ENCODE measurements at regions not wholly inside any gene's neighbourhood (a gene's known extent, or its start where the extent isn't known, plus 50 kb on each side); places are given as distances from the start of the nearest gene placed in this dataset.
"Not testable (repeated sequence)": the region's sequence is repeated elsewhere in the genome, so short reads cannot be mapped to it uniquely, and the experiment has no call there.

GRCh38 chr4:160100316-160100715, 997.4 kb downstream of the RAPGEF2 start:
- Mint-ChIP-seq H3K36me3 (no peaks in the 10 kb centered on the region), H3K9me3 (peaks cover 7% of the 10 kb centered on the region), H3K4me1 (ENCODE audit: low read depth) (no peaks in the 10 kb centered on the region), H3K27me3 (no peaks in the 10 kb centered on the region), H3K4me3 (no peak overlapping the region), H3K27ac (no peak overlapping the region)
- ChIA-PET POLR2A (no interaction called here), CTCF (no interaction called here)
- intact Hi-C loops (cut with micrococcal nuclease) = no loop called here
- no peak for DNase-seq

GRCh38 chr4:160110891-160111290, 1008.0 kb downstream of the RAPGEF2 start:
- H3K9me3 Mint-ChIP-seq = peaks cover 27% of the 10 kb centered on the region
- intact Hi-C loops (cut with micrococcal nuclease) = no loop called here
- no peak overlapping the region for H3K4me3 Mint-ChIP-seq

GRCh38 chr4:160117686-160118085, 1014.8 kb downstream of the RAPGEF2 start:
- no peak overlapping the region for H3K4me3 Mint-ChIP-seq
- H3K9me3 Mint-ChIP-seq = peaks cover 17% of the 10 kb centered on the region
- CTCF ChIA-PET = no interaction called here
- DNase-seq = no peak
- no peaks in the 10 kb centered on the region for H3K4me1 Mint-ChIP-seq (ENCODE audit: low read depth)
- no peaks in the 10 kb centered on the region for H3K27me3 Mint-ChIP-seq
- POLR2A ChIA-PET = no interaction called here
- intact Hi-C loops (cut with micrococcal nuclease) = no loop called here
- H3K27ac Mint-ChIP-seq = no peak overlapping the region
- no peaks in the 10 kb centered on the region for H3K36me3 Mint-ChIP-seq

More at GRCh38 chr4:160110891-160111290, 1008.0 kb downstream of the RAPGEF2 start:
- DNase-seq = no peak
- ChIA-PET POLR2A (no interaction called here), CTCF (no interaction called here)
- H3K27me3 Mint-ChIP-seq = no peaks in the 10 kb centered on the region
- H3K27ac Mint-ChIP-seq = no peak overlapping the region
- no peaks in the 10 kb centered on the region for H3K36me3 Mint-ChIP-seq
- no peaks in the 10 kb centered on the region for H3K4me1 Mint-ChIP-seq (ENCODE audit: low read depth)

GRCh38 chr4:160125576-160126287, 1022.9 kb downstream of the RAPGEF2 start:
- H3K36me3 Mint-ChIP-seq; POLR2A ChIA-PET; H3K9me3 Mint-ChIP-seq; intact Hi-C loops (cut with micrococcal nuclease); H3K27ac Mint-ChIP-seq; H3K27me3 Mint-ChIP-seq; CTCF ChIA-PET; H3K4me1 Mint-ChIP-seq (ENCODE audit: low read depth); DNase-seq; H3K4me3 Mint-ChIP-seq: not testable (repeated sequence)

- H3K9me3 Mint-ChIP-seq = peaks cover 14% of the 10 kb centered on the region
- no peaks in the 10 kb centered on the region for H3K27me3 Mint-ChIP-seq
- CTCF ChIA-PET = no interaction called here
- H3K27ac Mint-ChIP-seq = no peak overlapping the region
- no peaks in the 10 kb centered on the region for H3K4me1 Mint-ChIP-seq (ENCODE audit: low read depth)
- POLR2A ChIA-PET = no interaction called here
- H3K36me3 Mint-ChIP-seq = no peaks in the 10 kb centered on the region
- no peak for DNase-seq
- intact Hi-C loops (cut with micrococcal nuclease) = no loop called here
- no peak overlapping the region for H3K4me3 Mint-ChIP-seq
These were observed 1024.3 kb downstream of the RAPGEF2 start for GRCh38 chr4:160127211-160127610.

- Mint-ChIP-seq H3K4me3 (no peak overlapping the region), H3K9me3 (peaks cover 25% of the 10 kb centered on the region), H3K27ac (no peak overlapping the region)
These were observed 1026.6 kb downstream of the RAPGEF2 start for GRCh38 chr4:160129439-160129838.

GRCh38 chr4:160136021-160136420, 1033.1 kb downstream of the RAPGEF2 start:
- no peaks in the 10 kb centered on the region for H3K27me3 Mint-ChIP-seq
- H3K27ac Mint-ChIP-seq = no peak overlapping the region
- H3K36me3 Mint-ChIP-seq = no peaks in the 10 kb centered on the region
- DNase-seq = no peak
- CTCF ChIA-PET = no interaction called here
- intact Hi-C loops (cut with micrococcal nuclease) = no loop called here
- POLR2A ChIA-PET = no interaction called here
- H3K4me1 Mint-ChIP-seq (ENCODE audit: low read depth) = no peaks in the 10 kb centered on the region
- peaks cover 21% of the 10 kb centered on the region for H3K9me3 Mint-ChIP-seq
- H3K4me3 Mint-ChIP-seq = no peak overlapping the region

More at GRCh38 chr4:160129439-160129838, 1026.6 kb downstream of the RAPGEF2 start:
- Mint-ChIP-seq H3K36me3 (no peaks in the 10 kb centered on the region), H3K27me3 (no peaks in the 10 kb centered on the region), H3K4me1 (ENCODE audit: low read depth) (no peaks in the 10 kb centered on the region)
- no peak for DNase-seq
- ChIA-PET CTCF (no interaction called here), POLR2A (no interaction called here)
- intact Hi-C loops (cut with micrococcal nuclease) = no loop called here

GRCh38 chr4:160141206-160141605, 1038.3 kb downstream of the RAPGEF2 start:
- POLR2A ChIA-PET = no interaction called here
- intact Hi-C loops (cut with micrococcal nuclease) = no loop called here

GRCh38 chr4:160142579-160142978, 1039.7 kb downstream of the RAPGEF2 start:
- DNase-seq = no peak
- Mint-ChIP-seq H3K27ac (no peak overlapping the region), H3K9me3 (peaks cover 2% of the 10 kb centered on the region), H3K27me3 (no peaks in the 10 kb centered on the region), H3K4me3 (no peak overlapping the region), H3K36me3 (no peaks in the 10 kb centered on the region), H3K4me1 (ENCODE audit: low read depth) (no peaks in the 10 kb centered on the region)
- ChIA-PET CTCF (no interaction called here), POLR2A (no interaction called here)
- intact Hi-C loops (cut with micrococcal nuclease) = no loop called here

More at GRCh38 chr4:160141206-160141605, 1038.3 kb downstream of the RAPGEF2 start:
- DNase-seq = no peak
- H3K4me1 Mint-ChIP-seq (ENCODE audit: low read depth) = no peaks in the 10 kb centered on the region
- CTCF ChIA-PET = interaction anchor here (0.6 kb wide), 1 partner anchor 550 kb away, joined by 6 read pairs; no protein-coding TSS in a partner anchor
- no peak overlapping the region for H3K27ac Mint-ChIP-seq
- H3K9me3 Mint-ChIP-seq = peaks cover 2% of the 10 kb centered on the region
- H3K27me3 Mint-ChIP-seq = no peaks in the 10 kb centered on the region
- H3K4me3 Mint-ChIP-seq = no peak overlapping the region
- no peaks in the 10 kb centered on the region for H3K36me3 Mint-ChIP-seq

GRCh38 chr4:160143574-160143973, 1040.7 kb downstream of the RAPGEF2 start:
- H3K4me3 Mint-ChIP-seq = no peak overlapping the region
- H3K27ac Mint-ChIP-seq = no peak overlapping the region
- no peak for DNase-seq
- CTCF ChIA-PET = no interaction called here
- intact Hi-C loops (cut with micrococcal nuclease) = no loop called here
- POLR2A ChIA-PET = no interaction called here
- H3K4me1 Mint-ChIP-seq (ENCODE audit: low read depth) = no peaks in the 10 kb centered on the region
- no peaks in the 10 kb centered on the region for H3K27me3 Mint-ChIP-seq
- H3K9me3 Mint-ChIP-seq = peaks cover 2% of the 10 kb centered on the region
- no peaks in the 10 kb centered on the region for H3K36me3 Mint-ChIP-seq

- Mint-ChIP-seq H3K9me3 (no peaks in the 10 kb centered on the region), H3K27me3 (no peaks in the 10 kb centered on the region), H3K4me3 (no peak overlapping the region), H3K27ac (no peak overlapping the region), H3K4me1 (ENCODE audit: low read depth) (no peaks in the 10 kb centered on the region), H3K36me3 (no peaks in the 10 kb centered on the region)
- CTCF ChIA-PET = no interaction called here
- POLR2A ChIA-PET = no interaction called here
- intact Hi-C loops (cut with micrococcal nuclease) = no loop called here
- no peak for DNase-seq
These were observed 1056.6 kb downstream of the RAPGEF2 start for GRCh38 chr4:160159457-160159856.

GRCh38 chr4:160161026-160161425, 1058.1 kb downstream of the RAPGEF2 start:
- no peak for DNase-seq
- H3K9me3 Mint-ChIP-seq = peaks cover 2% of the 10 kb centered on the region
- ChIA-PET CTCF (no interaction called here), POLR2A (no interaction called here)
- no peak overlapping the region for H3K4me3 Mint-ChIP-seq
- no peaks in the 10 kb centered on the region for H3K4me1 Mint-ChIP-seq (ENCODE audit: low read depth)
- H3K36me3 Mint-ChIP-seq = no peaks in the 10 kb centered on the region
- intact Hi-C loops (cut with micrococcal nuclease) = no loop called here
- no peak overlapping the region for H3K27ac Mint-ChIP-seq
- no peaks in the 10 kb centered on the region for H3K27me3 Mint-ChIP-seq

GRCh38 chr4:160175064-160175643, 1072.3 kb downstream of the RAPGEF2 start:
- no peaks in the 10 kb centered on the region for H3K4me1 Mint-ChIP-seq (ENCODE audit: low read depth)
- H3K36me3 Mint-ChIP-seq = no peaks in the 10 kb centered on the region
- ChIA-PET POLR2A (no interaction called here), CTCF (no interaction called here)
- no peak overlapping the region for H3K4me3 Mint-ChIP-seq
- no peak for DNase-seq
- peaks cover 21% of the 10 kb centered on the region for H3K9me3 Mint-ChIP-seq
- H3K27ac Mint-ChIP-seq = no peak overlapping the region
- intact Hi-C loops (cut with micrococcal nuclease) = no loop called here
- H3K27me3 Mint-ChIP-seq = no peaks in the 10 kb centered on the region

Measured in activated CD4-positive, alpha-beta memory T cell treated with anti-CD3 and anti-CD28 coated beads for 36 hours (primary cell).